KOPT-K1 (cell line): ENCODE measurements at regions not wholly inside any gene's neighbourhood (a gene's known extent, or its start where the extent isn't known, plus 50 kb on each side); places are given as distances from the start of the nearest gene placed in this dataset.
"Not testable (repeated sequence)": the region's sequence is repeated elsewhere in the genome, so short reads cannot be mapped to it uniquely, and the experiment has no call there.

Experiments
- H3K27ac ChIP-seq: fragments of 200-600 bp; sonication (generic); 2 replicates; pipeline ENCODE4 v1.5.1; 2016; ENCODE audit warnings: antibody characterized with exemption, mild to moderate bottlenecking, low read depth, low read length; ENCODE audit not compliant: poor library complexity, severe bottlenecking
- H3K36me3 ChIP-seq: fragments of 200-600 bp; sonication (generic); 2 replicates; pipeline ENCODE4 v1.5.1; 2017; ENCODE audit warnings: antibody characterized with exemption, mild to moderate bottlenecking, low read length, moderate library complexity; ENCODE audit not compliant: insufficient read depth
- H3K9me3 ChIP-seq: fragments of 200-600 bp; sonication (generic); 2 replicates; pipeline ENCODE4 v1.5.1; 2017; ENCODE audit warnings: antibody characterized with exemption, low read length, mild to moderate bottlenecking; ENCODE audit not compliant: insufficient read depth, poor library complexity, severe bottlenecking

- not testable (repeated sequence) for H3K27ac ChIP-seq, H3K9me3 ChIP-seq
Measured at GRCh38 chr7:150049012-150049655, 175.4 kb downstream of the ATP6V0E2 start.

GRCh38 chr7:150053396-150053795, 179.6 kb downstream of the ATP6V0E2 start:
- not testable (repeated sequence) for H3K9me3 ChIP-seq, H3K36me3 ChIP-seq, H3K27ac ChIP-seq

More at GRCh38 chr7:150049012-150049655, 175.4 kb downstream of the ATP6V0E2 start:
- H3K36me3 ChIP-seq, result not testable (repeated sequence)

GRCh38 chr7:150054242-150054641, 180.5 kb downstream of the ATP6V0E2 start:
- not testable (repeated sequence) for H3K9me3 ChIP-seq, H3K36me3 ChIP-seq, H3K27ac ChIP-seq

- not testable (repeated sequence) for H3K36me3 ChIP-seq, H3K27ac ChIP-seq, H3K9me3 ChIP-seq
Measured at GRCh38 chr7:150060259-150061221, 186.8 kb downstream of the ATP6V0E2 start.

- H3K36me3 ChIP-seq, H3K27ac ChIP-seq, H3K9me3 ChIP-seq: not testable (repeated sequence)
Measured at GRCh38 chr7:150063195-150063594, 189.4 kb downstream of the ATP6V0E2 start.

- H3K36me3 ChIP-seq, H3K9me3 ChIP-seq: not testable (repeated sequence)
Measured at GRCh38 chr7:150069555-150070313, 196.0 kb downstream of the ATP6V0E2 start.

GRCh38 chr7:150077543-150077942, 203.8 kb downstream of the ATP6V0E2 start:
- H3K9me3 ChIP-seq, H3K27ac ChIP-seq, H3K36me3 ChIP-seq: not testable (repeated sequence)

More at GRCh38 chr7:150069555-150070313, 196.0 kb downstream of the ATP6V0E2 start:
- H3K27ac ChIP-seq, result not testable (repeated sequence)

GRCh38 chr7:150081865-150082264, 208.1 kb downstream of the ATP6V0E2 start:
- H3K9me3 ChIP-seq, H3K27ac ChIP-seq, H3K36me3 ChIP-seq: not testable (repeated sequence)

- not testable (repeated sequence) for H3K9me3 ChIP-seq, H3K27ac ChIP-seq
Measured at GRCh38 chr7:150084724-150085123, 211.0 kb downstream of the ATP6V0E2 start.

GRCh38 chr7:150087478-150087877, 213.7 kb downstream of the ATP6V0E2 start:
- H3K36me3 ChIP-seq, H3K27ac ChIP-seq, H3K9me3 ChIP-seq: not testable (repeated sequence)

More at GRCh38 chr7:150084724-150085123, 211.0 kb downstream of the ATP6V0E2 start:
- not testable (repeated sequence) for H3K36me3 ChIP-seq

GRCh38 chr7:150089139-150089538, 215.4 kb downstream of the ATP6V0E2 start:
- H3K36me3 ChIP-seq, H3K27ac ChIP-seq, H3K9me3 ChIP-seq: not testable (repeated sequence)

- not testable (repeated sequence) for H3K36me3 ChIP-seq, H3K9me3 ChIP-seq, H3K27ac ChIP-seq
Measured at GRCh38 chr7:150090776-150091175, 217.0 kb downstream of the ATP6V0E2 start.

GRCh38 chr7:150093897-150094296, 220.1 kb downstream of the ATP6V0E2 start:
- not testable (repeated sequence) for H3K36me3 ChIP-seq, H3K27ac ChIP-seq, H3K9me3 ChIP-seq

- H3K36me3 ChIP-seq, H3K27ac ChIP-seq, H3K9me3 ChIP-seq: not testable (repeated sequence)
Measured at GRCh38 chr7:150096213-150096994, 222.6 kb downstream of the ATP6V0E2 start.
